ENCODE measurements at regions not wholly inside any gene's neighbourhood (a gene's known extent, or its start where the extent isn't known, plus 50 kb on each side); places are given as distances from the start of the nearest gene placed in this dataset.
A peak's percentile ranks its signal among the peaks of the same experiment; 100 is the strongest.
"Not testable (repeated sequence)": the region's sequence is repeated elsewhere in the genome, so short reads cannot be mapped to it uniquely, and the experiment has no call there.

DNA sequence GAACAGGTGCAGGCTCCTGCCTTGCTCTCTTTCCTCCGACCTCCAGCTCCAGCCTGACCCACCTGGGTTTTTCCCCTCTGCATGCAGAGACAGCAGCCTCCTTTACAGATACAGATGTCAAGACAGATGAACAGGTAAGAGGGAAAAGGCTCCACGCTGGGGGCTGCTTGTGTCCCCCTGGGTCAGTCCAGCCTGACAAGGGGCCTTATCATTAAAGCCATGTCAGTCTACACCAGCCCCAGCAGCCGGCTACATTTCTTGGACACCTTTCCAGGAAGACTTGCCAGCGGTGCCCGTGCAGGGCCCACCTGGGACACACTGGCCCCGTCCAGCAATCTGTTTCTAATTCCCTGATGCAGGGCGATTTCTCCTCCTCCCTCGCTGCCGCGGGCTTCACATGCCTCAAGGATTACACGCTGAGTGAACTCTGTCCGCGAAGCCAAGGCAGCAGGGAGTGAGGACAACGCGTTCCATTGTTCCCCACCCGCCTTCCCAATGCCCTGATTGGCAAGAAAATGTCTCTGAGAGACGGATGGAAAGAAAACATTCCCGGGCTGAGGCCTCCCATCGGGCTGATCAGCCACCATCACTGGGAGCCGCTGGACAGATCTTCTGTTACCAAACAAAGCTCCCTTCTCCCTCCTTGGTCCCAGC is 184.7 kb downstream of the C16orf95 start:
- peak; percentile 36 for DNase-seq (ENCODE audit: low spot score)

DNA sequence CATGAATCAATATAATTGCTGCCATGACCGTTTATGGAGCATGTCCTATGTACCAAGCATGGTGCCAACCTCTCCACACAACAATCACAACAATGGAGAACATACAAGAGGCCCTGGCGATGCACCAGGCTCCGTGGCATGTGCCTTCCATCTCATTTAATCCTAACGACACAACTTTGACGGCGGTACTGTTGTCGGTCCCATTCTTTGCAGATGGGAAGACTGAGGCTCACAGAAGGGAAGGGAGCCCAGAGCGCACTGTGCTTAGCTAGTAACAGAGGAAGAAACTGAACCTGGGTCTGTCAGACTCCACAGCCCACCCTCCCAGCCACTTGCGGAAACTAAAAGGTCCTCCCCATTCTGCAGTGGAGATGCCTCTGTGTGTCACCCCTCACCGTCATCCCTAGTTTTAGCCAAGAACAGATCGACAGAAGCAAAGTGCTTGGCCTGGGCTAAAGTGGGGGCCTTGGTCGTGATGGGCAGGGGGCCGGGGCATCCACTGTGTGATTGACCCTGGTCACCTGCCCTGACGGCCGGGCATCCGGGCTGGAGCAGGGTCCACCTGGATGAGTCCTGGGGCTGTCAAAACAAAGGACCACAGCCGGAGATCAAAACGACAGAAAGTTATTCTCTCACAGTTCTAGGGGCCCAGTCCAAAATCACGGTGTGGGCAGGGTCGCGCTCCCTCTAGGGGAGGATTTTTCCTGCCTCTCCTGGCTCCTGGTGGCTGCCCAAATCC is 183.9 kb downstream of the C16orf95 start:
- no peak for DNase-seq (ENCODE audit: low spot score)

DNA sequence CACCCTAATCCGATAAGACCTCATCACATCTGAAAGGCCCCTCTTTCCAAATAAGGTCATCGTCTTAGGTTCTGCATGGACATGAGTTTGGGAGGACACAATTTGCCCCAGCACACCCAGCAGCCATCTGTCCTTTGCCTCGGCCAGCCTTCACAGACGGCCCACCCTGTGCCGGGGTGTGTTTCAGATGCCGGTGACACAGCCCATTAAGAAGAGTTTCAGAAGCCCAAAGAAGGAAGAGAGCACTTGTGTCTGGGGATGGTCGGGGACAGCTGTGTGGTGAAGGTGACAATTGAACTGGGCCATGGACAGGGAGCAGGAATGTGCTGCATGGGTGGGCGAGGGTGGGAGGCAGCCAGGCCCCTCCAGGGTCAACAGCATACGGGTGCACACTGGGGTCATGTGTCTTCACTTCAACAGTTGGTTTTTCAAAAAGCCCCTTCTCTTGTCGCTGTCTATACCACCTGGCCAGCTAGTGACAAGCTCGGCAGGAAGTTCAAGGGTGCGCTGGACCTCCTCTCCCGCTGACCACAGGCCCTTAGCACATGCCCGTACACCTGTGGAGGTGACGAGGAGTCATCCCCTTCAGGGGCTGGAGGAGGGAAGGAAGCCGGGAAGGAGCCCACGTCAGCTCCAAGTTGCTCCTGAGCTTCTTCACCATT is 183.1 kb downstream of the C16orf95 start:
- DNase-seq (ENCODE audit: low spot score) = no peak

DNA sequence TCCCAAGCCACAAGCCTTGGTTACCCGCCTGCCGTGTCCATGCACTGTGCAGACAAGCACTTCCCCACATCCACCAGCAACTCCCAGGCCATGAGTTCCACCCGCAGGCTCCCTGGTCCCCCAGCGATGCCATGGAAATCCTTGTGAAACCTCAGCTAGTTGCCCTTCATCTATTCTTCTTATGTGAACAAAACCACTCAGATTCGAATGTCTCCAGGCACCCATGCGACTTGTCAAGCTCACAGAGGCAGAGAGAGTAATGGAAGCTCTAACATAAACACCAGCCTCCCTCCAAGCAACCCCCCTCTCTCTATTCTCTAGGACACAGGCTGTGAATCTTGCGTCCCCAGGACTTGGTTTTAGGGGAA is 182.6 kb downstream of the C16orf95 start:
- DNase-seq (ENCODE audit: low spot score) = no peak

DNA sequence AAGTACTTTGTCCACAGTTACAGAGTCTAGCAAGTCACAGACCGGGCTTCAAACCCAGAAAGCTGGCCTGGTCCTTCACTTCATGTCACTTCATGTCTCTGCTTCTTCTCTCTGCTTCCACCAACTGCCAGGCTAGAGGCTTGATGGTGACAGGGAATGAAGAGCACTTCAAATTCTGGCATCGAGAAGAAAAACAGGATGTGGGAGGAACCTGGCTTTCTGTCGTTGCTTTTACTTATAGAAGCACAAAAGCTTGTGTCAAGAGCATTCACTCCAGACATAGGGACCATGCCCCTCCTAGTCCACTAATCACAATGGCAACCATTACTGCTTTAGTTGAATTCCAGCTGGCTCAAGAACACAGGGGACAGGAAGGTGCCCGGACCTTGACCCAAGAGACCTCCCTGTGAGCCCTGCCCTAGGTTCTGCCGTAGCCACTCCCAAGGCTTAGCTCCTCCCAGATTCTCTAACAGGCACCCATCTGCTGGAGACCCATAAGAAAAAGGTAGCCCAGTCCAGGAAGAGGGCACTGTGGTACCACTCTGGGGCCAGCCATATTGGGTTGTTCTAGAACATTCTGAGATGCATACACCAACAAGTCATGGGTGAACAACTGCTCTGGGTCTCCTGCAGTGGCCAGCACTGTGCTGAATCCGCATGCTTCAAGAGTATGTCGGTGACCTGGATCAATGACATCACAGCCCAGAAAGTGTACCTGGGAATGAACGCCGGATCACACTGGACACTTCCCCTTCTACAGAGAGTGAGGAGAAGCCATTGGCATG is 181.8 kb downstream of the C16orf95 start:
- no peak for DNase-seq (ENCODE audit: low spot score)

DNA sequence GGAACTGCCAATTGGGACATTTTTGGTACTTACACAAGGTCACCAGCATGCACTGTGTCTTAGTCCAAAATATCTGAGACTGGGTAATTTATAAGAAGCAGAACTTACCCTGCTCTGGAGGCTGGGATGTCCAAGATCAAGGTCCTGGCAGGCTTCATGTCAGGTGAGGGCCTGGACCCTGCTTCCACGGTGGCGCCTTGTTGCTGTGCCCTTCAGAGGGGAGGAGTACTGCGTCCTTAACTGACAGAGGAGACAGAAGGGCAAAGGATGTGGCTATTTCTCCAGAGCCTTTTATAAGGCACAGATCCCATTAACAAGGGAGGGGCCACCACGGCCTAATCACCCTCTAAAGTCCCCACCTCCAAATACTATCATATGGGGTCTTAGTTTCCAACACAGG is 178.9 kb downstream of the C16orf95 start:
- DNase-seq (ENCODE audit: low spot score) = no peak

DNA sequence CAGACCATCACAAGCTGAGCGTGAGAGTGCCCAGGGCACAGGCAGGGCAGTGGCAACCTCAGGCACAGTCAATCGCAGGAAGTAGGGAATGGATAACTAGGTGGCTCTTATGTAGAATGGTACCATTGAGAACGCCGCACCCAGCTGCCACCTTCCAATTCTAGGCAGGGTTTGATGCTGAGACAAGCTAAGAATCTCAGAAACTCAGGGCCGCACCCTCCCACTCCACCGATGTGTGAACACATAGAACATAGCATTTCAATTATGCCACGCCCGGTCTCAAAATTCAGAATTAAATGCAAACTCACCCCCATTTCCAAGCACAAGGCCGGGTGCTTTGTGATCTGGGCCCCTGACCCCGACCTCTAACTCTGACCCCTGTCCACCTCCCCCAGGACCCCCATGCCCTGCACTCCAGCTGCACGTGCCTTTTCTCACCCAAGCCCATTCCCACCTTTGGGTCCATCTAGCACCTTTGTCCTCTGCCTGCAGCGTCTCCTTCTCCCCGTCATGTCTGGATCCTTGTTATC is 178.4 kb downstream of the C16orf95 start:
- no peak for DNase-seq (ENCODE audit: low spot score)

DNA sequence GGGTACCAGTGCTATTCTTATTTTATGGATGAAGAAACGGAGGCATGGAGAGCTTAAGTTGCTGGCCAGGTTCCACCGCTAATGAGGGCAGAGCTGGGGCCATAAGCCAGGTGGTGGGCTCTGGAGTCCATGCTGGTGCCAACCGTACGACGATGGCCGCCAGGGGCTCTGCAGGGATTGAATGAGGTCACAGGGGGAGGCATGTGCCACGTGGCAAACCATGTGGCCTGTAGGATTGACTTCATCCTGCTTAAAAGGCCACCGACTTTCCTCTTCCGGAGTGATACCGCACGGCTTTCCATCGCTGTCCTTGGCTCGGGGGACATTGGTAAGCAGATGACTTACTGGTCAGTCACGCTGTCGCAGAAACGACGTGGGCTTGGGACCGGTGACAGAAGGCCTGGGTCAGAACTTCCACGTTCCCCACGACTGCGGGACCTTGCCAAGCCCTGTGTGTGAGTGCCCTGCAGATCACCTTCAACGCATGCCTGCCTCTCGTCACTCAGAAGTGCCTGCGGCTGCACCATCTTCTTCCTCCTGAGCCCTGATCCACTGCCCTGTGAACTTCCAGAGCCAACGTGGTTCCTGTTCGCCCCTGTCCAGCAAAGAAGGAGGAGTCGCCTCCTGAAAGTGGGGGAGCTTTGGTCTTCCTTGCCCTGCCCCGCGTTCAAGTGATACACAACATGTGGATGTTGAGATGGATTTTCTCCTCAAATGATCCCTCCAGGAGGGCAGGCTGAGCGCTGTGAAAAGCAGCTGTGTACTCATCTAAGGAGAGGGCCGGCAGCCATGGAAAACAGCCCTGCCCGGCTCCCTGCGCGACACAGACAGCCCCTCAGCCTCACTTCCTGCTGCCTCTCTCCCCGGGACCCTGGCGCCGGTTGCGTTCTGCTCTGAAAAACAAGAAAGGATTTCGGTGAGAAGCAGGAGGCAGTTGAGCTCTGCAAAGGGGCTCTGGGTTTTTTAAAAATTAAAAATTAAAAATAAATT is 176.7 kb downstream of the C16orf95 start:
- DNase-seq (ENCODE audit: low spot score) = no peak

DNA sequence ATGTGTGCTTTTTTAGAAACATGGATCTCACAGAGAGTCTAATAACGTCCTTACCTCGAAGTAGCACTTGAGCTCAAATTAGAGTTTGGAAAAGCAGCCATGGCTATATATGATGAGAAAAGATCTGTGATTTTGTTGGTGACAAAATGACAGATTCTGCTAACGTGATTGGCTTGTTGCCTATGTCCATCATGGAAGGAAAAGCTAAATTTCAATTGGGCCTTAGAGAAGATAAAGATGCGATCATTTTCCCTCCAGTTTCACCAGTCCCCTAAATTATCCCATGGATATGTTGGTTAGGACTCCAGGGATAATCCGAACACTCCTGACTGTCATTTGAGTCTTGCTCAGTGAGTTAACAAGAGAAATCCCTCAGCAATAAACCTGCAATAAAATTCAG is 175.8 kb downstream of the C16orf95 start:
- DNase-seq (ENCODE audit: low spot score) = no peak

DNA sequence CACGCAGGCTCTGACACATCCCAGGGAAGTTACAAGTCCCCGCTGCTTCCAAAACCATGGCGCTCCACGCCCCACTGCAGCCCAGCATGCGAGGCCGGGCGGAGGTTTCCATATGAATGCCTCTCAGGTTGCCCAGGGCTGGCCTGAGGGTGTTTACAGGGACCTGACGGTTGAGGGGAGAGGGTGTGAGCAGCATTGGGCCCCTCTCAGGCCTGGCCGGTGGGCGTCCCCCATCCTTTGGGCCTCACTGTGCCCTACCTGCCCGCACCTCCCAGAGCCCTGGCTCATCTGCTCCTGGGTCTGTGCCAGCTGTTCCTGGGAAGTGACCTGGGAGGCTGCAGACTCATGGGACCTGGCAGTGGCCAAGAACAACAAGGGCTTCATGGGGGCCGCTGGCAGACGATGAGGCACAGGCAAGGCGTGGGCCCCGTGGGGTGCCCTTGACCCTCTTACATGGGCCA is 173.5 kb downstream of the C16orf95 start:
- no peak for DNase-seq (ENCODE audit: low spot score)

DNA sequence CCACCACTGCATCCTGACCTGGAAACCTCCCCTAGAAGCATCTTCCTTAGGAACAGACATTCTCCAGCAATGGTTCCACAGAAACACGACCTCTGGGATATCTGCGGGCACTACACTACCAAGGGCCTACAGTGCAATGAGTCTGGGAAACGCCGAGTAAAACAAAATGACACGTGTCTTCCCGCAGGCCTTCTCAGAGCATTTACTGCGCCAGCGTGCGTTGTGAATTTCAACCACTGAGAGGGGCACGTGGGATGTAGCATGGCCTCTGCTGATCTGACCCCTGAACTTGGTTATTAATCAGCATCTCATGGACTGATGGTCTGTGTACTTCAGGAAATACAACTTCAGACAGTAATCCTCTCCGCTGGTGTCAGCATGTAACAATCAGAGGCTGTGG is 173.0 kb downstream of the C16orf95 start:
- DNase-seq (ENCODE audit: low spot score) = no peak

DNA sequence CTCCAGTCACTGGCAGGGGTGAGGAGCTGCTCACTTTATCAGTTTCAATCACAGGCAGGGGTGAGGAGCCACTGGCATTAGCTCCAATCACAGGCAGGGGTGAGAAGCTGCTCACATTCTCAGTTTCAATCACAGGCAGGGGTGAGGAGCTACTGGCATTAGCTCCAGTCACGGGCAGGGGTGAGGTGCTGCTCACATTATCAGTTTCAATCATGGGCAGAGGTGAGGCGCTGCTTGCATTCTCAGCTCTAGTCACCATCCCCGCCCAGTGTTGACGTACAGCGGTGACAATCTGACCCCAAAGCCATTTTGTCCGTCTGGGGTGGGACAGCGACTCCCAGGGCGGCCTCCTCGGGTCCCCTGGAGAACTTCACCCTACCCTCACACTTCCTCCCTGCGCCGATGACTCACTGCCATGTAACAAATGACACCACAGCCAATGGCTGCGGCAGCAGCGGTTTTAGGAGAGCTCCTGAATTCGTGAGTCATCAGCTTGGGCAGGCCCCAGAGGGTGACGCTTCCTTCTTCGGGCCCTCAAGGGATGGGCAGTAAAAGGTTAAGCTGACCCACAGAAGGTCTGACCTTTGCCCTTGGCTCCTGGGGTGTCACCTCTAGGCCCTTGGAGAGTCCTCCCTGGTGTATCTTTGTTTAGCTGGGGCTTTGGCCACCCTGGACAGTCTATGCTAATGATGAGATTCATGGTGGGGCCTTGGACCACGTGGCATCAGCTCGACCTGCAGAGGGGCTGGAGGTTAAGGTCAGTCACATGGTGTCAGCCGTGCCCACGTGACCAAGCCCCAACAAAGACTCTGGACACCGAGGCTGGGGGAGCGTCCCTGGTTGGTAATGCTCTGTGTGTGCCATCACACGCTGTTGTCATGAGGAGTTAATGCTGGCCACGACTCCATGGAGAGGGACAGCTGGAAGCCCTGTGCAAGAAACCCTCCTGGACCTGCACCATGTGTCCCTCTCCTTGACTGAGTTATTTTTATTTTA is 171.7 kb downstream of the C16orf95 start:
- peak; percentile 96 for DNase-seq (ENCODE audit: low spot score)

DNA sequence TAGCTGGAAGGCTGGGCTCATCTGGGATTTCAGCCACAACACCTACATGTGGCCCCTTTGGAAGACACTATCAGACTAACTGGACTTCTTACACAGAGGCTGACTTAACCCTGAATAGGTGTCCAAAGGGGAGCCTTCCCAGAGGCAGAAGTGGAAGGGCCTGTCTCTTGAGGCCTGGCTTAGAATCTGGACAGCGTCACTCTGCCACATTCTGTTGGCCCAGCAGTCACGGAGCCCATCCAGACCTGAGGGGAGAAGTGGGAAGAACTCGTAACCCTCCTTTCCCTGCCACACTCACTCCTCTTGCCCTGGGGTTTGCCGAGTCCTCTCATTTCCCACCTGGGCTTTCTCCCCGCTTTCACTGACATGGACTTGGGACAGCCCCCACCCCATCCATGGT is 170.5 kb downstream of the C16orf95 start:
- DNase-seq (ENCODE audit: low spot score) = no peak

DNA sequence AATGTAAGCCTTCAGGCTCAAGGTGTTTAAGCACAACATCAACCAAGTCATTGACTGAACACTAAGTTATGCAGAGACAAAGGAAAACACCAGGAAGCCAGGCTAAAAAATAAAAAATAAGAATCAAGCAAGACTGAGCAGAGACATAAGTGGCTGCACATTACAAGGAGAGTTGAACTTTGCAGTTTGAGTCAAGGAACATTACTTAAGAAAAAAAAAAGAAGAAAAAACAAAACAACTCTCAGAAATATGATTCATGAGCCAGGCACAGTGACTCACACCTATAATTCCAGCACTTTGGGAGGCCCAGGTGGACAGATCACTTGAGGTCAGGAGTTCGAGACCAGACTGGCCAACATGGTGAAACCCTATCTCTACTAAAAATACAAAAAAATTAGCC is 168.1 kb downstream of the C16orf95 start:
- no peak for DNase-seq (ENCODE audit: low spot score)

DNA sequence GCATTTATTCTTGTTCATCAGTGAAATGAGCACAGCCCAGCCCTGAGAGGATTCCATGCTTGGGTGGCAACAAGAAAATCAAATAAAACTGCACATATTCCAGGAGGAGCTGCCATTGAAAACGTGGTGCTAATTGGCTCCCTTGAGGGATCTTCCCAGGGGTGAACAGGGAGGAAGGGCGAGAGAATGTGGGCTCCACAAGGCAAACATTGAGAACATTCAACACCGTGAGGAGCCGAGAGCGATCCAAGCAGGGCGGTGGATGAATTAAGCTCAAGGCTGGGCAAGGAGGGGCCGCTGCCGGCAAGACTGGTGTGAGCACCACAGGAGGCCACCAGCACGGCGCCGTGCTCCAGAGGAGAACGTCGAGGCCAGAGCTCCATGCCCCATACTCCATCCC is 166.9 kb downstream of the C16orf95 start:
- no peak for DNase-seq (ENCODE audit: low spot score)

DNA sequence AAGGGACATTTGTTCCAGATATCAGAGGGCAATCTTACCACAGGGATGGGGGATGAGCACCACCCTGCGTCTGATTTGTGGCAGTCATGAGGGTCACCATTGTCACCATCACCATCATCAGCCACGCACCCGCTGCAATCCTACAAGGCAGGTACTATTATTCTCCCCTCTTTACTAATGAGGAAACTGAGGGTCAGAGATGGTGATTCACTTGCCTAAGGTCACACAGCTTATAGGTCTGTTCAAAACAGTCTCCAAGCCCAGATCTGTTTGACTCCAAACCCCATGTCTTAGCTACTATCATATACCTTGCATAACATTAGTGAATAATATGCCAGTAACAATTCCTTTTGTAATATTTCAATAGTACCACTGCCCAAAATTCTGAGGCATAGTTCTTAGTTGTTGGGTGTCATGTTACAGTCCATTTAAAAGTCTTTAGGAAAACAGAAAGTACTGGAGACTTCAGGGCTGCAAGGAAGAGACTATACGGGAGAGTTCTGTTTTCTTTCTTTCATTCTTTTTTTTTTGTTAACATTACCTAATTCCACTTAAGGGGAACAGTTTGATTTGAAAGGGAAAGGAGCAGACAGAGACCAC is 166.4 kb downstream of the C16orf95 start:
- DNase-seq (ENCODE audit: low spot score) = no peak

DNA sequence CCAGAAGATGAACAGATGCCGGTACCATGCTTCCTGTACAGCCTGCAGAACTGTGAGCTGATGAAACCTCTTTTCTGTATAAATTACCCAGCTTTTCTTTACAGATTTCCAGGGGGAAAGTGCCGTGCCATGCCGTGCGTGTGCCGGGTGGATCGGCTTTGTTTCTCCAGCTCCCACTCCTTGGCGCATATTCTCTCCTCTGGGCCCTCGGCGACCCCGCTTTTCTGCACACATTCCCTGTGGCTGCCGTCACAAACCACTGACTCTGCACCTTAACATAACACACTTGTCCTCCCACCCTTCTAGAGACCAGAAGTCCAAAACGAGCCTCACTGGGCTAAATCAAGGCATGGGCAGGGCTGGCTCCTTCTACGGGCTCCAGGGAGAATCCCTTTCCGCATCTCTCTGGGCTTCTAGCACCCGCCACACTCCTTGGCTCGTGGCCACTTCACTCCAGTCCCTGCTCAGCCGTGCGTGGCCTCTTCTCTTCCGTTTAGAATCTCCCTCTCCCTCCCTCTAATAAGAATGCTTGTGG is 164.9 kb downstream of the C16orf95 start:
- no peak for DNase-seq (ENCODE audit: low spot score)

DNA sequence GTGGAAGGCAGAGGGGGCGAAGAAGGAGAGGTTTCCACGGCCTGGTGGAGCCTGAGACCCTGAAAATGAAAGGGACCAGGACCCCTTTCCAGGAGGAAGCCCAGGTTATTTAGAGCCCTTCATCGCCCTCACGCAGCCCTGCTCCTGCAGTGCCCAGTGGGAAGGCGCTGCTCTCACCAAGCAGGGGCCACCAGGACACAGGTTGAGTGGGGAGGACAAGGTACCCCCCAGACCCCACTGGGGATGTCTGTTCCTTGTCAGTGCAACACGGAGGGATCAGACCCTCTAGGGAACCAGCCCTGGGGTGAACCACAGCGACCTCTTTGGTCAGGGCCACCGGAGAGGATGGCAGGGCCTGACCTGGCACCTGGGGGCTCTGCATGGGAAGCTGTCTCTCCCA is 163.9 kb downstream of the C16orf95 start:
- no peak for DNase-seq (ENCODE audit: low spot score)

DNA sequence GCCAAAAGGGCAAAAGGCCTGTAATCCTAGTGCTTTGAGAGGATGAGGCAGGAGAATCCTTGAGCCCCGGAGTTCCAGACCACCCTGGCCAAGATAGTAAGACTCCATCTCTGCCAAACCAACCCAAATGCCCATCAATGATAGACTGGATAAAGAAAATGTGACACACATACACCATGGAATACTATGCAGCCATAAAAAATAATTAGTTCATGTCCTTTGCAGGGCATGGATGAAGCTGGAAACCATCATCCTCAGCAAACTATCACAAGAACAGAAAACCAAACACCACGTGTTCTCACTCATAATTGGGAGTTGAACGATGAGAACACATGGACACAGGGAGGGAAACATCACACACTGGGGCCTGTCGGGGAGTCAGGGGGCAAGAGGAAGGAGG is 161.9 kb downstream of the C16orf95 start:
- not testable (repeated sequence) for DNase-seq (ENCODE audit: low spot score)
